ENCODE measurements at regions not wholly inside any gene's neighbourhood (a gene's known extent, or its start where the extent isn't known, plus 50 kb on each side); places are given as distances from the start of the nearest gene placed in this dataset.

DNA sequence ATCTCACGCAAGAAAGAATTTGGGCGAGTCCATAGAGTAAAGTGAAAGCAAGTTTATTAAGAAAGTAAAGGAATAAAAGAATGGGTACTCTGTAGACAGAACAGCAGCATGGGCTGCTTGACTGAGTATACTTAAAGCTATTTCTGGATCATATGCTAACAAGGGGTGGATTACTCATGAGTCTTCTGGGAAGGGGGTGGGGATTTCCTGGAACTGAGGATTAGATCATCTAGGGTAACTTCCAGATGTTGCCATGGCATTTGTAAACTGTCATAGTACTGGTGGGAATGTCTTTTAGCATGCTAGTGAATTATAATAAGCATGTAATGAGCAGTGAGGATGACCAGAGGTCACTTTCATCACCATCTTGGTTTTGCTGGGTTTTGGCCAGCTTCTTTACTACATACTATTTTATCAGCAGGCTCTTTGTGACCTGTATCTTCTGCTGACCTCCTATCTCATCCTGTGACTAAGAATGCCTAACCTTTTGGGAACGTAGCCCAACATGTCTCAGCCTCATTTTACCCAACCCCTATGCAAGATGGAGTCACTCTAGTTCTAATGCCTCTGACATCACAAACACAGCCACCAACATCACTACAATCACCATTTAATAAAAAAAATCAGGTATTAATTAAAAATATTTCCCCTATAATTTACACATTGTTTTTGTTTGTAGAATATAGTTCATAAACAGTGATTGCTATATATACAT lies 890.7 kb upstream of the EPHA6 start:
- DNase-seq (ENCODE audit: low spot score), result peak; percentile 37

DNA sequence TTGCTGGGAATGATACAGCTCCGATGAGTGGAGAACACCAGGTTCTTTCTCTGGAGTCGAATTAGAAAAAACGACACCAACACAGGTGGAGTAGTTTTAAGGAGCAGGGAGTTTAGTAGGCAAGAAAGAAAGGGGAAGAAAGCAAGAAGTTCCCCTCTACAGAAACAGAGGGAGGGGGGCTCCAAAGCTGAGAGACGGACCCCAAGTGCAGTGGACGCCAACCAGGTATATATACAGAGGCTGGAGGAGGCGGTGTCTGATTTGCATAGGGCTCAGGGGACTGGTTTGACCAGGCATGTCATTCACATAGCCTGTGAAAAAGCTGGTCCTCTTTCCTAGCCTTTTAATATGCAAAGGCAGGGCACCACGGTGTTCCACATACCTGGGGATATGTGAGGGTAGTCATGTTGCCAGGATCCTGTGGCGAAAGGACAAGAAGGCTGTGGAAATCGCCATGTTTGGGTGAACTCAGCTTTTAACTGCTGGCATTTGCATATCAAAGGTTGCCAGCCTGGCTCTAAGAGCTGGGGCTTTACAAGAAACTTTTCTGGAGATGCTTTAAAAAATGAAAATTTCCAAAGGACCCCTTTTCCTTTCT lies 887.4 kb upstream of the EPHA6 start:
- DNase-seq (ENCODE audit: low spot score), result no peak

DNA sequence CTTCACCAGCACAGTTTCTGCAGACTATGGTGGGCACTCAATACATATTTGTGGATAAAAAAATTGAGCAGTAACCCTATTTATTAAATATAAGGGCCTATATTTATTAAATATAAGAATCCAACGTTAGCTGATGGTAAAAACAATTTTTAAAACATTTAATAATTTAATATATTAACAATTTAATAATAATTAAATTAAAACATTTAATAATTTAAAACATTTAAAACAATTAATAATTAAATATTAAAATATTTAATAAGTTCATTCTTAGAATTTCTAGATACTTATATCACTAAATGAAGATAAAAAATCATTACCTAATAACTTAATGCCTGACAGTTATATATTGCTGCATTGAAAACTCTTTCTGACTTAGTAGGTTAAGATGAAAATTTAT lies 880.2 kb upstream of the EPHA6 start:
- no peak for DNase-seq (ENCODE audit: low spot score)

DNA sequence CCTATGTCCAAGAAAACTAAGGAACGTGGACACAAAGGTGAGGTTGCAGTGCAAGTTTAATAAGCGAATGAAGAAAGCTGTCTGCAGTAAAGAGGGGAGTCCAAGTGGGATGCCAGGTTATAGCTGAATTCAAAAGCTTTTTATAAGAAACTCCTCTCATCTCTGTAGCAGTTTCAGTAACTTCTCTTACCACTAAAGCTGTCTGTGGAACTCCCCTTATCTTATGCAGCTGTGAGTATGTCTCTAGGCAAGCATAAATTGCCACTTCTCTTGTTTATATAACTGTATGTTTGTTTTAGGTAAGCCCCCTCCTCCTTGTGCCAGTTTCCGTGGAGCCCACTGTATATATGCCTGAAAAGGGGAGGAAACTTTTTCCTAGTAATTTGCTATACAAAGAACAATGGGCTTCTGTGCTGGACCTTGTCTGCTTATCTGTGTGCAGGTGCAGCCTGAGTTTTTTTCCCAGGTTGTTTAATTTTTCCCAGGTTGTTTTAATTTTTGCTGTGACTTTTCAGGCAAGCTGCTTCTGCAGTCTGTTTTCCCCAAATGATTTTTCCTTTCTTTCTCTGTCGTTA lies 875.1 kb upstream of the EPHA6 start:
- no peak for DNase-seq (ENCODE audit: low spot score)

DNA sequence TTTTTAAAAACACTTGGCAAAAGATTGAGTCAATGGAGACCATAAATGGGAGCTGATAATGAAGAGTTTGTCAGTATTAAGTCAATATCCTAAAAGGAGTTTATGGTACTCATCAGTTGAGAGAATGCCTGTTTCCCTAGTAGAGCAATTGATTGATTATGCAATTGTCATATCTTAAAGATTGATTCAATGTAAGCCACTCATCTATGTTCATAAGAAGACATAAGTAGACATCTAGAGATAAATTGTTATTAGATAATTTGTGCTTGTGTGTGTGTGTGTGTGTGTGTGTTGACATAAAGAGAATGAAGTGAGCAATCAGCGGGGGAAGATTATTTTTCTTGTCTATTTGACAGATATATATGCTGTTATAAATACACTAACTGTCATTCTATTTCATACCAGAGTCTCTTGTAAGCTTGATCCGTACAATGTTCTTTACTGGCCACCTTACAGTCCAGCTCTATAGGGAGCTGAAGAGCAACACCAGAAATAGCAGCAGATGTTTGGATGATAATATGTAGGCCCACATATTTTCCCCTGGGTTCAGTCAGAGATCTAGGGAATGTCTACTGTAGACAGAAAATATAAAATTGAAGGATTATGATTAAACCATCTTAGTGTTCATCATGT lies 848.6 kb upstream of the EPHA6 start:
- DNase-seq (ENCODE audit: low spot score), result no peak

DNA sequence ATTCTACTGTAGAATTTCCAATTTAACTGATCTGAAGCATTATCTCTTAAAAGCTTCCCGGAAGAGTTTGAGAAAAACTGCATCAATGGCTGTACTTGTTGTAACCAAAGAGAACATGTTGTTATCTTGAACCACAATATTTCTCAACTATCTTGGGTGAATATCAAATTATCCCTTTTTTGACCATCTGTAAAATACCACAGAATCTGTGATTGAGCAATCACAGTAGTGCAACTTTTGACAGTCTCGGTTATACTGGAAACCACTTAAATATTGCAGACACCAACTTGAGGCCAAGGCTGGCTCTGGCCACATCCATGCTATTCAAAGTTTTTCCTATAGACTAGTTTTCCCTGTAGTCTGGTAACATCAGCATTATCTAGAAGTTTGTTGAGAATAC lies 842.8 kb upstream of the EPHA6 start:
- DNase-seq (ENCODE audit: low spot score), result no peak

DNA sequence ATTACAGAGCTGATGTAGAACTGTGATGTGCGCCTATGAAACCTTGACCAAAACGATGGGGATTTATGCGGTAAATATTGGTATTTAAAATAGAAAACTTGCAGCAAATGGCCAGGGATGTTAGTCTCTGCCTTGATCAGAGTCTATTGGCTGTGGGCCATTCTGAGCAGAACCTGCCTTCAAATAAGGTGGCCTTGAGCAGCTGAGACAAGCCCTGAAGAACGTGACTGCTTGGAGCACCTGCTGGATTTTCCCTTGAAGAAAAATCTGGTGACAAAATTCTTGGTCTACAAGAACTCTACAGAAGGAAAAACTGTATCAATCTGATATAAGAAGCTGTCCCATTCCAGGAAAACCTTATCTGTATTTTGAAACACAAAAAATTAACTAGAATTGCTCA lies 820.1 kb upstream of the EPHA6 start:
- no peak for DNase-seq (ENCODE audit: low spot score)

DNA sequence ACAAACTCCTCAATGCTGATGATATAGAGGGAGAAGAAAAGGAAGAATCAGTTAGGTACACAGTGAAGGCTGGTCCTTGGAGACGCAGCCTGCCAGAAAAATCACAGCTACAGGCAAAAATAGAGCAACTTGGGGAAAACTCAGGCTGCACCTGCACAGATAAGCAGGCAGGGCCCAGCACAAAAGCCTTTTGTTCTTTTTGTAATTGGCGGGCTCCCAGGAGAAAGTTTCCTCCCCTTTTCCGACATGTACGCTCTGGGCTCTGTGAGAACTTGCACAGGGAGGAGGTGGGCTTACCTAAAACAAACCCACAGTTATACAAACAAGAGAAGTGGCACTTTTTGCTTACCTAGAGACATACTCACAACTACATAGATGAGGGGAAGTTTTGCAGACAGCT lies 813.4 kb upstream of the EPHA6 start:
- no peak for DNase-seq (ENCODE audit: low spot score)

DNA sequence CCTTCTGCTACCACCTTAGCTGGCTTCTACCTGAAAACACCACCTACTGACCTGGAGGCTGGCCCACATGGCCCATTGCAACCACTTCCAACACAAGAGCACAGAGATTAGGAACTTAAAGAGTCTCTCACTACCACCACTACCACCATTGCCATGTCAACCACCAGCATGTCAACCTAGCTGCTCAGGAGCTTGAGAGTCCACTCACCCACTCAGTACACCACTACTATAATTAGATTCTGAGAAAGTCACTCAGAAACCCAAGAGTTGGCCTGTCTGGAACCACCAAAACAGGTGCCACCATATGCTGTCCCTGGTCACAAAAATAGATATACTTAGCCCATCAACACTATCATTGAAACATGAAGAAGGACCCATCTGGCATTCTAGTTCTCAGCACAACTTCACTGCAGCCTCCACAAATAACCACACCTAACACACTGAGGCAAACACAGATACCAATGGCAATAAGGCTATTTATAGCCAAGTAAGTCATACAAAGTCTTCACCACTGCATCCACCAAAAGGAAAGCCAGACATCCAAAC lies 806.7 kb upstream of the EPHA6 start:
- DNase-seq (ENCODE audit: low spot score), result no peak

DNA sequence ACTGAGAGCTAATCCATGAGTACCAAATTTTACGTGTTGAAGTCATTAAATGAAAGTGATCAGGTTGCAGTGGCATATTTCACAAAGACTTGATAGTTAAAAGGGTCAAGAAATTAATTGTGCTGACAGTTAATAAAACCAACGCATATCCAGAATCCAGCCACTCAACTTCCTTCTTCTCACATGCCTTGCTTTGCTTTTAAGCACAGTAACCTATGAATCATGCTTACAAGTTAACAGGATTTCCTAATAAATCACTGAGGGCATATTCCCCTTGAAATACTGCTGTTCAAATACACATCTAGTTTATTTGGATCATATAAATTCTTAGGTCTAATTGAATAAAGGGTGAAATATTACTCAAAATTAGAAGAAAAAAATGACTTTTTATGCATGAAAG lies 801.5 kb upstream of the EPHA6 start:
- no peak for DNase-seq (ENCODE audit: low spot score)

DNA sequence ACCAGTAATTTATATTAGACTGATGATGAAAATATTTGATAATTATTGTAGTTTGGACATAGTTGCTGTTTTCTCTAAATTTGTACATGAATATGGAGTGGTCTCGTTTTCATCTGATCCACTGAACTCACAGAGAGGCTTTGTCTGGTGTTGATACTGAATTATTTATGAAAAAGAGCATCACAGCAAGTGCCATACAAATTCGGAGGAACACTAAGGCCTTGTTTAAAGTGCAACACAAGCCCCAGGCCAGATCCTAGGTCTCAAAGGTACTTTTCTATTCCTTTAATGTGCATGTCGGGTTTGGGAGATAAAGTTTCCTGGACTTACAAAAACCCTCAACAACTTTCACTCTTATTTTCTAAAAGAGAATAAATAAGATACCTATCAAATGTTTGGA lies 796.8 kb upstream of the EPHA6 start:
- DNase-seq (ENCODE audit: low spot score), result no peak

DNA sequence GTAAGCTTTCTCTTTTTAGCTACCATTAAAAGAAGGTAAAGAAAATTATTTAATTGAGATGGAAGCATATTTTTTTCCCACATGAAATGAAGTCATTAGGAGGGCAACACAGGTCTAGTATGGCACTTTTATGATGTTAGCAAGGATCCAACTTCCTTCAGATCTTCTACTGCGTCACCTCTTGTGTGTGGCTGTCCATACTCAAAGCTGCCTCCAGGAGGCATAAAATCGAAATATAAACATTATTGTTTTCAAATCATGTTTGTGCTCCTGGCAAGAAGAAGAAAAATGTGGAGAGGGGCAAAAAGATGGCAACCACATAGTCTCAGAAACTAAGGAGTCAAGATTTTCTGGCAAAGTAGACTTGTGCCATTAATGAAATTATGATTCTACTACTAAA lies 791.7 kb upstream of the EPHA6 start:
- DNase-seq (ENCODE audit: low spot score), result no peak

DNA sequence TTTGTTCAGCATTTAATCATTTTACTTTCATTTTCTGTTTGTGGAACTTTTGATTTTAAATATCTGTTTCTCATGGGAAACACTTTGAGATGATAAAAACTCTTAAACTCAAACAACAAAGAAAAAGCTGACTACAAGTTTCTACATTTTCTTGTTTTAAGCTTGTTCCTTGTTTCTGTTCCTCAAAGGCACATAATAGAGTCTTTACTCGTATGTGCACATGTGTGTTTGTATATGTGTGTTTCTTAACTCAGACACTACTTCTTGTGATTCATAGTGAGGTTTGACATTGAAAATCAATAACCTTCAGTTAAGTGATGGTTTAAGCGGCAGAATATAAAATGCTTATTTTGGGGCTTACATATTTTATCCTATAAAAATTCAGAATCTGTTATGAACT lies 786.7 kb upstream of the EPHA6 start:
- no peak for DNase-seq (ENCODE audit: low spot score)

DNA sequence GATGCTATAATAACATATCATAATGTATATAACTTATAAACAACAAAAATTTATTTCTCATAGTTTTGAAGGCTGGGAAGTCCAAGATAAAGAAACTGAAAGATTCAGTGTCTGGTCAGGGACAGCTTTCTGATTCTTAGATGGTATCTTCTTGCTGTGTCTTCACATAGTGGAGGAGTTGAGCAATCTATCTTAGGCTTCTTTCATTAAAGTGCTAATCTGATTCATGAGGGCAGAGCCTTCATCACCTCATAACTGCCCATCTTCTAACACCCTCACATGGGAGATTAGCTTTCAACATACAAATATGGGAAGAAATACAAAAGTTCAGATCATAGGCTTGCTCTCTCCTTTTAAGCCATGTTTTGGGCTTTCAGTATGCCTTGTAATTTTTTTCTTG lies 774.8 kb upstream of the EPHA6 start:
- DNase-seq (ENCODE audit: low spot score), result no peak

DNA sequence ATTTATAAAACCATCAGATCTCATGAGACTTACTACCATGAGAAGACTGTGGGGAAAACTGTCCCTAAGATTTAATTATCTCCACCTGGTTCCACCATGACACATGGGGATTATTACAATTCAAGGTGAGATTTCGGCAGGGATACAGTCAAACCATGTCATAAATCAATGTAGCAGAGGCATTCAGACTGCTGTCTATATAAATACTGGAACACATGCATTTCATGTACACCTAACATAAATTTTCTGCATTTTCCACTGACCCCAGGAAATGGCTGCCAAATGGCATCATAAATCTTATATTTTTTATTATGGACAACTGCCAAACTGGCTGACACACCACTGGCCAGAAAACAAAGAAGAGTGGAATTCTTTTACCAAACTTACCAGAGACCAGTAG lies 755.1 kb upstream of the EPHA6 start:
- DNase-seq (ENCODE audit: low spot score), result no peak

DNA sequence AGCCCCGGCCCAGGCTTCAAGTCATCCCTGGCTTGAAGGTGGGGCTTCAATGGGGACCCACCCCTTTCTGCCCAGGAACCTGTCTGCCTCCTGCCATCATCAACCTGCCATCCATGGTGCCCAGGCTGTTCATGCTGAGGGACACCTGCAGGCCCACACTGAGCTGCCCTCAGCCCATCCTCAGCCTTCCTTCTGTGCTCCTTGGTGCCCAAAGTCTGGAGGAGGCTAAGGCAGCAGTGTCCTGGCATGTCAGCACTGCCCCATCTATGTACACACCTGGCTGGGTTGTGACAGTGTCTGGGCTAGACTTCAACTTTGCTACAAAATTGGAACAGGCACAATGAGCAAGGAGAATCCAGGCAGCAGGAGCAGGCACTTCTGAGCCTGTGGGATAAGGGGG lies 745.3 kb upstream of the EPHA6 start:
- no peak for DNase-seq (ENCODE audit: low spot score)

DNA sequence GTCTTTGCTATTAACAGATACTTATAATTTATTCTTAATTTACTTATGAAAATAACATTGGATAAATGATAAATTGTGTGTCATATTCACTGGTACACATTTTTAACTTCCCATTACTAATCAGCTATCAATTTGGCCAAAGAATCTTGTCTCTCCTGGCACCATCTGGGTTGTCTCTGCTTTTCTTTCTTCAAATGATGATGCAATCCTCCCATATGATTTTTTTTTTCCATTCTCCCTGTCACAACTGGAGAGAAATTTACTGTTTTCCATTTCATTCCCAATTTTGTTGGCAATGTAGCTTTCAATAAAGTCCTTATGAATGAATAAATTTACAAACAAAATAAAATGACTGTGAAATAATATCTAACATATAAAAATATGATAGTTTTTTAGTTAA lies 743.7 kb upstream of the EPHA6 start:
- no peak for DNase-seq (ENCODE audit: low spot score)

DNA sequence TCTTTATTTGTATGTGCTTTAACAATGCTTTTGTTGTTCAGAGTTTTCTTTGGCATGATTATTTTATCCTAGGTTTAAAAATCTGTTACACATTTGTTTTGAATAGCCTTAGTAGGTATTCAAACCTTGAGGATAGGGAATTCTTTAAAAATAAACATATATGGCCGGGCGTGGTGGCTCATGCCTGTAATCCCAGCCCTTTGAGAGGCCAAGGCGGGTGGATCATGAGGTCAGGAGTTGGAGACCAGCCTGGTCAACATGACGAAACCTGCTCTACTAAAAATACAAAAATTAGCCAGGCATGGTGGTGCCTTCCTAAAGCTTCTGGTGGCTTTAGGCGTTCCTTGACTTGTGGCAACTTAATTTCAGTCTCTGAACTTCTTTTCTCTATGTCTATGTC lies 743.3 kb upstream of the EPHA6 start:
- DNase-seq (ENCODE audit: low spot score), result no peak

DNA sequence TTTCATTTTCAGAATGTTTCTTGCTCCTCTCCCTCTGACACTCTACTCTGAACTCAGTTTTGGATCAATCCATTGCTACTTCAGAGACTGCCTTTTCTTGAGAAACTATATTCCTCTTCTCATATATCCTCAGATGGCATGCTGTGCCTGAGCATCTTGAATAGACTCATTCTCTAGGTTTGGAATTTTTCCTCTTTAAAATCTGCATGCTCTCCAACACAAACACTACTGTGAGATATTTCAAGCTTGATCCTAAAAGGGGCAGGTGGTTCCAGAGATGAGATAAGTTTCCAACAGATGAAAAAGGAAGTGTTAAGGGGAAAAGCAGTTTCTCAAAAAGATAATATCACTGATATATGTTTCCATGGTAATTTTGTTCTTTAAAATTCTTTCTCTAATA lies 742.2 kb upstream of the EPHA6 start:
- DNase-seq (ENCODE audit: low spot score), result no peak

DNA sequence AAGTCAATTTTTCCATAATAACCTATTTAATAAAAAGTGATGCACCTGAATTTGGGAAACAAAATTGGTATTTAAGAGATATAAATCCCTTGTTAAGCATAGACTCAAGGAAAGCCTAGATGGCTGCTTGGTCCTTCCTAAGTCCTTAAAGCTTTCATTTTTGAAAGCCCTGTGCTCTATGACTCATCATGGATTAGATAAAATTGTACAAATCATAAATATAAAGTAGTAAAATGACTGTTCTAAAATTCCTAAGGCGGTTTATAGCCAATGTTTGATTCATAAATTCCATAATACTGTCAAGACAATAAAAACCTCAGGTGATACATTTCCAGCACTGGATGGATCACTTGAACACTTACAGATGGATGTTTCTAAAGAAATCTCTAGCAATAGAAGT lies 730.8 kb upstream of the EPHA6 start:
- no peak for DNase-seq (ENCODE audit: low spot score)

DNA sequence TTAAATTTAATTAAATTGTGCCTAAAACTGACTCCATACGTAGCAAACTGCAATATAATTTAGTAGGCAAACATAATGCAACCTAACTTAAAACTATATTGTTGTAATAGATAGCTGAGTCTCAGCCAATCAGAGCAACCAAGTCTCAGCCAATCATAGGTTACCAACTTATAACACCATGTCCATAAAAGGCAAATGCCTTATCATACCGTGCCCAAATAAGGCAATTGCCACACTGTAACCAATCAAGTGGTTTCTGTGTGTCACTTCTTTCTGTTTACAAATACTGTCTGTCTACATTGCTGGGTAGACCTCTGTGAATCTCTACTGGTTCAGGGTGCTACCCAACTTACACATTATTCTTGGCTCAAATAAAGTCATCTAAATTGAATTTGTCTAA lies 728.4 kb upstream of the EPHA6 start:
- no peak for DNase-seq (ENCODE audit: low spot score)

DNA sequence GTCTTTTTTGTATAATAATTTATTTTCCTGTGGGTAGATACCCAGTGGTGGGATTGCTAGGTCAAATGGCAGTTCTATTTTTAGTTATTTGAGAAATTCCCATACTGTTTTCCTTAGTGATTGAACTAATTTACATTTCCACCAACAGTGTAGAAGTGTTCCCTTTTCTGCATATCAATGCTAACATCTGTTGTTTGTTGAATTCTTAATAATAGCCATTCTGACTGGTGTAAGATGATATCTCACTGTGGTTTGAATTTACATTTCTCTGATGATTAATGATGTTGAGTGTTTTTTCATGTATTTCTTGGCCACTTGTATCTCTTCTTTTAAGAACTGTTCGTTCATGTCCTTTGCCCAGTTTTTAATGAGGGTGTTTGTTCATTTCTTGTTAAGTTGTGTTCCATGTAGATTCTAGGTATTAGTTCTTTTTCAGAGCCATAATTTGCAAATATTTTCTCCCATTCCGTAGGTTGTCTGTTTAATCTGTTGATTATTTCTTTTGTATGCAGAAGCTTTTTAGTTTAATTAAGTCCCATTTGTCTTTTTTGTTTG lies 713.3 kb upstream of the EPHA6 start:
- no peak for DNase-seq (ENCODE audit: low spot score)

DNA sequence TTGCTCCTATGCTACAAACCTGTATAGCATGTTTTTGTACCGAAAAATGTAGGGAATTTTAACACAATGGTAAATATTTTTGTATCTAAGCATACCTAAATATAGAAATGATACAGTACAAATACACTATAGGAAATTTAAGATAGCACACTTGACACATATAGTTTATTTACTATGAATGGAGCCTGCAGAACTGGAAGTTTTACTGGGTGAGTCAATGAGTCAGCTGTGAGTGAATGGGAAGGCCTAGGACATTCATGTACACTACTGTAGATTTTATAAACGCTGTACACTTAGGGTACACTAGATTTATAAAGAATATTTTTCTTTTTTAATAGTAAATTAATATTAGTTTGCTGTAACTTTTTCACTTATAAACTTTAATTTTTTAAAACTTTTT lies 707.7 kb upstream of the EPHA6 start:
- DNase-seq (ENCODE audit: low spot score), result no peak

Measured in mucosa of gallbladder (tissue), 1 donor.